OCI-LY1 (cell line): ENCODE measurements at regions not wholly inside any gene's neighbourhood (a gene's known extent, or its start where the extent isn't known, plus 50 kb on each side); places are given as distances from the start of the nearest gene placed in this dataset.
A peak's percentile ranks its signal among the peaks of the same experiment; 100 is the strongest.

ENCODE experiments used
- EZH2 ChIP-seq: fragments of 200-600 bp; sonication (generic), shearing (Covaris generic); IDR thresholded peaks from 2 replicates; pipeline ENCODE4 v1.8.0; 2017; ENCODE audit warnings: borderline replicate concordance, mixed run types, mild to moderate bottlenecking, antibody characterized with exemption, low read length, moderate library complexity, mixed read lengths
- TF ChIP-seq, protein P1 (sequence below): fragments of 200-600 bp; sonication (generic), shearing (Covaris generic); IDR thresholded peaks from 2 replicates; pipeline ENCODE4 v1.5.1; 2017; ENCODE audit warnings: mild to moderate bottlenecking, antibody characterized with exemption, low read length, moderate library complexity, mixed read lengths

DNA sequence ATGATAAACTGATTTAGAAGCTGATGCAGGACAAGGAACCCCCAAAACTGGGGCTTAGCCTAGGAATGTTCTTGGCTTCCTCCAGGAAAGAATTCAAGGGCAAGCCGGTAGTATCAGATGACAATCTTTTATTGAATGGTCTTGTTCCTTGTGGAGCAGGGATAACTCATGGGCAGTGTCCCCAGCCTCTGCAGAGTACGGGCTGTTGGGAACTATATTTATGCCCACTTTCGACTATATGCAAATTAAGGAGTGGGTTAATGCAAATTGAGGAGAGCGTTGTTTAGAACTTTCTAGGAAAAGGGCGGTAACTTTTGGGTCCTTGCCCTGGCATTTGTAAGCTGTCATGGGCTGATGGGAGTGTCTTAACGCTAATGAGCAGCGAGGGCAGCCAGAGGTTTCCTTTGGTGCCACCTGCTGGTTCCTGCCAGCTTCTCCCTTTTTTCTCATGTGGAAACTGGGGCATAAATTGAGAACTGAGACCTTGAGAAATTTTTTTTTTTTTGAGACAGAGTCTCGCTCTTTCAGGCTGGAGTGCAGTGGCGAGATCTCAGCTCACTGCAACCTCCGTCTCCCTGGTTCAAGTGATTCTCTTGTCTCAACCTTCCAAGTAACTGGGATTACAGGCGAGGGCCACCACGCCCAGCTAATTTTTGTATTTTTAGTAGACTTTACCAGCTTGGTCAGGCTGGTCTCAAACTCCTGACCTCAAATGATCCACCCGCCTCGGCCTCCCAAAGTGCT lies 79.4 kb upstream of the ABCC4 start:
- TF ChIP-seq, protein P1, sequence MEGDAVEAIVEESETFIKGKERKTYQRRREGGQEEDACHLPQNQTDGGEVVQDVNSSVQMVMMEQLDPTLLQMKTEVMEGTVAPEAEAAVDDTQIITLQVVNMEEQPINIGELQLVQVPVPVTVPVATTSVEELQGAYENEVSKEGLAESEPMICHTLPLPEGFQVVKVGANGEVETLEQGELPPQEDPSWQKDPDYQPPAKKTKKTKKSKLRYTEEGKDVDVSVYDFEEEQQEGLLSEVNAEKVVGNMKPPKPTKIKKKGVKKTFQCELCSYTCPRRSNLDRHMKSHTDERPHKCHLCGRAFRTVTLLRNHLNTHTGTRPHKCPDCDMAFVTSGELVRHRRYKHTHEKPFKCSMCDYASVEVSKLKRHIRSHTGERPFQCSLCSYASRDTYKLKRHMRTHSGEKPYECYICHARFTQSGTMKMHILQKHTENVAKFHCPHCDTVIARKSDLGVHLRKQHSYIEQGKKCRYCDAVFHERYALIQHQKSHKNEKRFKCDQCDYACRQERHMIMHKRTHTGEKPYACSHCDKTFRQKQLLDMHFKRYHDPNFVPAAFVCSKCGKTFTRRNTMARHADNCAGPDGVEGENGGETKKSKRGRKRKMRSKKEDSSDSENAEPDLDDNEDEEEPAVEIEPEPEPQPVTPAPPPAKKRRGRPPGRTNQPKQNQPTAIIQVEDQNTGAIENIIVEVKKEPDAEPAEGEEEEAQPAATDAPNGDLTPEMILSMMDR, result peak; percentile 81
- TF ChIP-seq EZH2, result no peak
